GM23248 (cell line): ENCODE measurements at regions not wholly inside any gene's neighbourhood (a gene's known extent, or its start where the extent isn't known, plus 50 kb on each side); places are given as distances from the start of the nearest gene placed in this dataset.

Experiments used
- DNase-seq: peaks from one replicate; pipeline ENCODE4 v3.0.0-alpha.2; 2015
- H2AFZ ChIP-seq: fragments of 200-600 bp; sonication (generic); 2 replicates; pipeline ENCODE4 v1.6.1; 2016; ENCODE audit warnings: antibody characterized with exemption
- H3F3A ChIP-seq: fragments of 200-600 bp; sonication (generic); 2 replicates; pipeline ENCODE4 v1.6.1; 2016; ENCODE audit warnings: mild to moderate bottlenecking, antibody characterized with exemption, mixed run types; ENCODE audit not compliant: insufficient read depth
- H3K27ac ChIP-seq: fragments of 200-600 bp; sonication (generic); 2 replicates; pipeline ENCODE4 v1.5.1; 2016; ENCODE audit warnings: mild to moderate bottlenecking
- H3K27me3 ChIP-seq: fragments of 200-600 bp; sonication (generic); replicated peaks from 2 replicates; pipeline ENCODE4 v1.6.1; 2016; ENCODE audit warnings: mild to moderate bottlenecking; ENCODE audit not compliant: insufficient read depth
- H3K36me3 ChIP-seq: fragments of 200-600 bp; sonication (generic); 2 replicates; pipeline ENCODE4 v1.6.1; 2016; ENCODE audit warnings: low read depth, mild to moderate bottlenecking
- H3K4me1 ChIP-seq: fragments of 200-600 bp; sonication (generic); 2 replicates; pipeline ENCODE4 v1.6.1; 2016; ENCODE audit warnings: mild to moderate bottlenecking; ENCODE audit not compliant: insufficient read depth
- H3K4me2 ChIP-seq: fragments of 200-600 bp; sonication (generic); one replicate; pipeline ENCODE4 v1.6.1; 2016; ENCODE audit warnings: mild to moderate bottlenecking; ENCODE audit not compliant: unreplicated experiment
- H3K4me3 ChIP-seq: fragments of 200-600 bp; sonication (generic); 2 replicates; pipeline ENCODE4 v1.5.1; 2016; ENCODE audit warnings: mild to moderate bottlenecking
- H3K79me2 ChIP-seq: fragments of 200-600 bp; sonication (generic); 2 replicates; pipeline ENCODE4 v1.6.1; 2016; ENCODE audit warnings: mild to moderate bottlenecking; ENCODE audit not compliant: insufficient read depth
- H3K9ac ChIP-seq: fragments of 200-600 bp; sonication (generic); 2 replicates; pipeline ENCODE4 v1.6.1; 2016; ENCODE audit warnings: mild to moderate bottlenecking
- H3K9me2 ChIP-seq: fragments of 200-600 bp; sonication (generic); 2 replicates; pipeline ENCODE4 v1.6.1; 2016; ENCODE audit warnings: mixed run types, mild to moderate bottlenecking, moderate library complexity; ENCODE audit not compliant: insufficient read depth
- H3K9me3 ChIP-seq: fragments of 200-600 bp; sonication (generic); one replicate; pipeline ENCODE4 v1.6.1; 2017; ENCODE audit warnings: low read depth
- H4K20me1 ChIP-seq: fragments of 200-600 bp; sonication (generic); 2 replicates; pipeline ENCODE4 v1.6.0; 2016; ENCODE audit not compliant: insufficient read depth
- EZH2 ChIP-seq: fragments of 200-600 bp; sonication (generic); IDR thresholded peaks from 2 replicates; pipeline ENCODE4 v1.6.1; 2018; ENCODE audit warnings: antibody characterized with exemption, mild to moderate bottlenecking; ENCODE audit not compliant: insufficient read depth, poor library complexity, severe bottlenecking
- EZH2phosphoT487 ChIP-seq: fragments of 200-600 bp; sonication (generic); IDR thresholded peaks from 2 replicates; pipeline ENCODE4 v1.6.1; 2018; ENCODE audit warnings: antibody characterized with exemption, moderate library complexity, mild to moderate bottlenecking, low read depth; ENCODE audit not compliant: insufficient read depth
- WGBS, 2 experiments: methylation state at CpG; one replicate each; pipeline ENCODE4 v1.1.6; 2015 to 2017; ENCODE audit warnings: low lambda C conversion rate in 2 of 2, low coverage in 1 of 2; ENCODE audit errors: missing lambda C conversion rate in 2 of 2; 5-methylcytosine and 5-hydroxymethylcytosine counted together
- in situ Hi-C: fragments of 300-500 bp; cut with MboI; formaldehyde crosslinking; loops from 2 replicates; pipeline ENCODE4 v1.15.0; 2020

DNA sequence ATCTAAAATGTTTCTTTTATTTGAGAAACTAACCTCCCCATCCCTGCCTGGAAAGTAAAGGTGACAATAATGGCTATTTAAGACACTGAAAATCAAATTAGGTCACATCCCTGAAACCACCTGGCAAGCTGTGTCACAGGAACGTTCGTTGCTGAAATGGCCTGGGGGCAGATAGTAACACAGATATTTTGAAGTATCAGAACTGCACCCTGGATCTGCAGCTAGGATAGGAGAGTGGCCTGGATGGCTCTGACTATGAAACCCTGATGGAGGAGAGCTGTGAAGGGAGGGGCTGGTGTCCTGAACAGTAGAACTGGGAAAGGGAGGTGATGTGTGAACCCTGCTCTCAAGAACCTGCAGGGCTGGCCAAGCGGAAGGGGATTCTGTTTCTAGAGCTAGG lies 648.3 kb upstream of the CFAP20DC start:
- Histone ChIP-seq H3K4me3 (no peak overlapping the region), H3K27ac (no peak overlapping the region), H3K9me2 (no peaks in the 10 kb centered on the region), H3K79me2 (no peaks in the 10 kb centered on the region), H2AFZ (no peak overlapping the region), H3F3A (no peaks in the 10 kb centered on the region), H4K20me1 (no peaks in the 10 kb centered on the region), H3K9me3 (no peaks in the 10 kb centered on the region), H3K27me3 (no peaks in the 10 kb centered on the region), H3K4me1 (no peaks in the 10 kb centered on the region), H3K4me2 (no peak overlapping the region), H3K9ac (no peak overlapping the region), H3K36me3 (no peaks in the 10 kb centered on the region)
- TF ChIP-seq EZH2 (no peak), EZH2phosphoT487 (no peak)
- DNase-seq, result no peak
- WGBS, 2 experiments, result 17 to 26% methylated on average over 3 of the region's 3 CpGs
- in situ Hi-C loops, result no loop called here

DNA sequence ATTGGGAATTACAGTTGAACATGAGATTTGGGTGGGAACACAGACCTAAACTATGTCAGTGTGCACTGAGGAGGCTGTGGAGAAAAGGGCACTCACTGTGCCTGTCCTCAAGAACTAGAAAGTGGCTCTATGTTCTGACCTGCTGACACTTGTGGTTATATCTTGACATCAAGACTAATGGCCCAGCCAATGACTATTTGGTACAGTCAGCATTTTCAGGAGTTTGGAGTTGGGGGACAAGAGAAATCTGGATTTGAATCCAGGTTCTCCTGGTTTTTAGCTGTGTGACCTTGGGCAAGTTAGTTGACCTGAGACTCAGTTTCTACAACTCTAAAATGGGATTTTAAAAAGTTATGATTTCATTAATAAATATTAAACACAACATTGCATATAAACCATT lies 647.0 kb upstream of the CFAP20DC start:
- Histone ChIP-seq H3F3A (no peaks in the 10 kb centered on the region), H2AFZ (no peak overlapping the region), H3K9ac (no peak overlapping the region), H3K9me3 (no peaks in the 10 kb centered on the region), H3K27ac (no peak overlapping the region), H3K9me2 (no peaks in the 10 kb centered on the region), H3K79me2 (no peaks in the 10 kb centered on the region), H3K27me3 (no peaks in the 10 kb centered on the region), H3K4me1 (no peaks in the 10 kb centered on the region), H4K20me1 (no peaks in the 10 kb centered on the region), H3K4me2 (no peak overlapping the region), H3K4me3 (no peak overlapping the region), H3K36me3 (no peaks in the 10 kb centered on the region)
- DNase-seq, result no peak
- in situ Hi-C loops, result no loop called here
- TF ChIP-seq EZH2phosphoT487, result no peak
- TF ChIP-seq EZH2, result no peak

DNA sequence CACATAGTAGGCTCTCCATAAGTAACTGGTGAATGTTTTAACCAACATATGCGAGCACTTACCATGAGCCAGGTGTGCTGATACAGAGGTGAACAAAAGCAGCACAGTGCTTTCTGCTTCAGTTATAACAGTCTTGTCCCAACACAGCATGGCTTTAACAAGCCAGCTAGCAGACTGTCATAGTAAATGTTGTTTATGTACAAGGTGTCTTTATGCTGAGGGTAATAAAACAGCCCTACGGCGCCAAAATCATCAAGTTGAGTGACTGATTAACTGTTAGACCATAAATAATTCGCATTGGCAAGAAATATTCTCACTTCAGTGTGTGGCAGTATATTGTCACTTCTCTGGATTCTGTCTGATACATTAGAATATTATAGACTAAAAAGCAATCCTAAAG lies 646.0 kb upstream of the CFAP20DC start:
- H3F3A ChIP-seq, result no peaks in the 10 kb centered on the region
- in situ Hi-C loops, result no loop called here
- no peak overlapping the region for H3K27ac ChIP-seq
- H3K4me3 ChIP-seq, result no peak overlapping the region
- H3K4me2 ChIP-seq, result no peak overlapping the region
- H3K4me1 ChIP-seq, result no peaks in the 10 kb centered on the region
- H3K79me2 ChIP-seq, result no peaks in the 10 kb centered on the region
- H3K9me2 ChIP-seq, result no peaks in the 10 kb centered on the region
- no peaks in the 10 kb centered on the region for H3K9me3 ChIP-seq
- no peak overlapping the region for H3K9ac ChIP-seq
- no peaks in the 10 kb centered on the region for H3K36me3 ChIP-seq
- H4K20me1 ChIP-seq, result no peaks in the 10 kb centered on the region
- H2AFZ ChIP-seq, result no peak overlapping the region
- no peak for DNase-seq
- no peak for TF ChIP-seq EZH2phosphoT487
- no peak for TF ChIP-seq EZH2
- no peaks in the 10 kb centered on the region for H3K27me3 ChIP-seq
- WGBS, 2 experiments, result 12 to 15% methylated on average over 4 of the region's 4 CpGs

DNA sequence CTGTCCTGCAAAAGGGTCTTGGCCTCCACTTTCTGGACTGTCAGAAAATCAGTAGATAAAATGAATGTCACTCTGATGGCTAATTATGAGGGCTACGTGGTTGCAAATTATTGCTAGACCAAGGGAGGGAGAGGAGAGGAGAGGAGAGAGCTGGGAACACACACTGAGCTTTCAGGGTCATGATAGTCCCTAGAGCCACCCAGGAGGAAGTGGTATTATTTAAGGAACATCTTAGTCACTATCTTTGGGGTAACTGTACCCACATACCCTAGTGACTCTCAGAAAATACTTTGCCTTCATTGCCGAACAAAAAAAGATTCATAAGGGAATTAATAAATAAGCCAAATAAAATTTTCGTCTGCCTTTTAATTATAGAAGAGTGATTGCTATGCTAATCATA lies 642.3 kb upstream of the CFAP20DC start:
- Histone ChIP-seq H4K20me1 (no peaks in the 10 kb centered on the region), H3K9ac (no peak overlapping the region), H3K4me1 (no peaks in the 10 kb centered on the region), H3K36me3 (no peaks in the 10 kb centered on the region), H3K9me2 (no peaks in the 10 kb centered on the region), H3F3A (no peaks in the 10 kb centered on the region), H3K79me2 (no peaks in the 10 kb centered on the region), H3K27ac (no peak overlapping the region), H3K9me3 (no peaks in the 10 kb centered on the region), H3K4me3 (no peak overlapping the region), H3K4me2 (no peak overlapping the region), H2AFZ (no peak overlapping the region), H3K27me3 (no peaks in the 10 kb centered on the region)
- in situ Hi-C loops, result no loop called here
- no peak for DNase-seq
- TF ChIP-seq EZH2phosphoT487 (no peak), EZH2 (no peak)
- WGBS, 2 experiments, result 19 to 27% methylated on average over 3 of the region's 3 CpGs

DNA sequence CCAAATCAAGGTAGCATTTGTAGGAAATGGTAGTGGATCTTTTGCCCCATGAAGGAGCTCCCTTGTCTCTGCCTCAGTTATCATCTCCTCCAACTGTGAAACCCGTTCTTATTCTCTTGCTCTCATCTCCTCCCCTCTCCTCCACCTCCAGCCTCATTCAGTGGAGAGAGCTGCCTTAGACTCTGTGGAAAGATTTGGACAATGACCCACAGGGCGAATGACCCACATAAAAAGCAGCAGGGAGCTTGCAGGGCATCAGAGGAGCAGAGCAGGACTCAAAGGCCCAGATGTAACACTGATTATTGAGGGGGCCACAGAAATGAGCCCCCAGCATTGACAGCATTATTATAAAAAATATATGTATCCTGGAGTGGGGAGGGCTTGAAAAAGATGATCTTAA lies 641.1 kb upstream of the CFAP20DC start:
- no peaks in the 10 kb centered on the region for H3K36me3 ChIP-seq
- no peaks in the 10 kb centered on the region for H3F3A ChIP-seq
- whole genome bisulfite sequencing, 2 experiments, result 24 to 34% methylated on average over 2 of the region's 2 CpGs
- H3K27me3 ChIP-seq, result no peaks in the 10 kb centered on the region
- no peaks in the 10 kb centered on the region for H4K20me1 ChIP-seq
- no peak overlapping the region for H3K4me3 ChIP-seq
- in situ Hi-C loops, result no loop called here
- no peak for DNase-seq
- TF ChIP-seq EZH2, result no peak
- no peak for TF ChIP-seq EZH2phosphoT487
- no peak overlapping the region for H3K27ac ChIP-seq
- H3K9me2 ChIP-seq, result no peaks in the 10 kb centered on the region
- H3K4me1 ChIP-seq, result no peaks in the 10 kb centered on the region
- no peak overlapping the region for H3K4me2 ChIP-seq
- H2AFZ ChIP-seq, result no peak overlapping the region
- no peaks in the 10 kb centered on the region for H3K79me2 ChIP-seq
- no peaks in the 10 kb centered on the region for H3K9me3 ChIP-seq
- H3K9ac ChIP-seq, result no peak overlapping the region
